ENCODE measurements at regions not wholly inside any gene's neighbourhood (a gene's known extent, or its start where the extent isn't known, plus 50 kb on each side); places are given as distances from the start of the nearest gene placed in this dataset.

GRCh38 chr1:198014355-198014754 is 97.2 kb downstream of the LHX9 start:
- Histone ChIP-seq H3K9ac (no peak overlapping the region), H3K4me2 (no peak overlapping the region), H3K4me3 (IDR thresholded peaks at IDR 0.05; ENCODE audit: insufficient read depth, low read depth, low read length) (no peak overlapping the region), H3K4me1 (ENCODE audit: low read depth, poor library complexity, severe bottlenecking) (no peaks in the 10 kb centered on the region), H2AFZ (ENCODE audit: low read depth) (no peak overlapping the region), H3K27ac (no peak overlapping the region), H4K20me1 (ENCODE audit: insufficient read depth) (no peaks in the 10 kb centered on the region), H3K36me3 (ENCODE audit: insufficient read depth) (no peaks in the 10 kb centered on the region), H3K79me2 (ENCODE audit: insufficient read depth, low read depth) (no peaks in the 10 kb centered on the region), H3K27me3 (ENCODE audit: insufficient read depth, low read depth) (no peaks in the 10 kb centered on the region)
- no peak for TF ChIP-seq CTCF (conservative IDR thresholded peaks at IDR 0.05; ENCODE audit: low read depth, low read length)

- Histone ChIP-seq H3K27me3 (ENCODE audit: insufficient read depth, low read depth) (no peaks in the 10 kb centered on the region), H3K9ac (no peak overlapping the region), H3K4me1 (ENCODE audit: low read depth, poor library complexity, severe bottlenecking) (no peaks in the 10 kb centered on the region), H3K4me3 (IDR thresholded peaks at IDR 0.05; ENCODE audit: insufficient read depth, low read depth, low read length) (no peak overlapping the region), H4K20me1 (ENCODE audit: insufficient read depth) (no peaks in the 10 kb centered on the region), H3K36me3 (ENCODE audit: insufficient read depth) (no peaks in the 10 kb centered on the region), H3K27ac (no peak overlapping the region), H3K79me2 (ENCODE audit: insufficient read depth, low read depth) (no peaks in the 10 kb centered on the region), H2AFZ (ENCODE audit: low read depth) (no peak overlapping the region), H3K4me2 (no peak overlapping the region)
- TF ChIP-seq CTCF (conservative IDR thresholded peaks at IDR 0.05; ENCODE audit: low read depth, low read length), result no peak
These were observed 98.1 kb downstream of the LHX9 start for GRCh38 chr1:198015309-198015708.

GRCh38 chr1:198018529-198018928 is 101.4 kb downstream of the LHX9 start:
- no peaks in the 10 kb centered on the region for H3K79me2 ChIP-seq (ENCODE audit: insufficient read depth, low read depth)
- peaks cover 19% of the 10 kb centered on the region for H3K4me1 ChIP-seq (ENCODE audit: low read depth, poor library complexity, severe bottlenecking)
- no peak for TF ChIP-seq CTCF (conservative IDR thresholded peaks at IDR 0.05; ENCODE audit: low read depth, low read length)
- H4K20me1 ChIP-seq (ENCODE audit: insufficient read depth), result no peaks in the 10 kb centered on the region
- no peak overlapping the region for H3K27ac ChIP-seq
- H3K4me3 ChIP-seq (IDR thresholded peaks at IDR 0.05; ENCODE audit: insufficient read depth, low read depth, low read length), result no peak overlapping the region
- no peaks in the 10 kb centered on the region for H3K36me3 ChIP-seq (ENCODE audit: insufficient read depth)
- no peaks in the 10 kb centered on the region for H3K27me3 ChIP-seq (ENCODE audit: insufficient read depth, low read depth)
- H3K9ac ChIP-seq, result no peak overlapping the region
- no peak overlapping the region for H2AFZ ChIP-seq (ENCODE audit: low read depth)
- no peak overlapping the region for H3K4me2 ChIP-seq

- H4K20me1 ChIP-seq (ENCODE audit: insufficient read depth), result no peaks in the 10 kb centered on the region
- TF ChIP-seq CTCF (conservative IDR thresholded peaks at IDR 0.05; ENCODE audit: low read depth, low read length), result no peak
These were observed 102.0 kb downstream of the LHX9 start for GRCh38 chr1:198019126-198019525.

More at GRCh38 chr1:198019126-198019525, 102.0 kb downstream of the LHX9 start:
- H3K27ac ChIP-seq, result no peak overlapping the region
- peaks cover 19% of the 10 kb centered on the region for H3K4me1 ChIP-seq (ENCODE audit: low read depth, poor library complexity, severe bottlenecking)
- H3K4me3 ChIP-seq (IDR thresholded peaks at IDR 0.05; ENCODE audit: insufficient read depth, low read depth, low read length), result no peak overlapping the region
- H3K27me3 ChIP-seq (ENCODE audit: insufficient read depth, low read depth), result no peaks in the 10 kb centered on the region
- no peaks in the 10 kb centered on the region for H3K36me3 ChIP-seq (ENCODE audit: insufficient read depth)
- H3K4me2 ChIP-seq, result no peak overlapping the region
- H2AFZ ChIP-seq (ENCODE audit: low read depth), result no peak overlapping the region
- H3K9ac ChIP-seq, result no peak overlapping the region
- H3K79me2 ChIP-seq (ENCODE audit: insufficient read depth, low read depth), result no peaks in the 10 kb centered on the region
